ENCODE measurements at regions not wholly inside any gene's neighbourhood (a gene's known extent, or its start where the extent isn't known, plus 50 kb on each side); places are given as distances from the start of the nearest gene placed in this dataset.

DNA sequence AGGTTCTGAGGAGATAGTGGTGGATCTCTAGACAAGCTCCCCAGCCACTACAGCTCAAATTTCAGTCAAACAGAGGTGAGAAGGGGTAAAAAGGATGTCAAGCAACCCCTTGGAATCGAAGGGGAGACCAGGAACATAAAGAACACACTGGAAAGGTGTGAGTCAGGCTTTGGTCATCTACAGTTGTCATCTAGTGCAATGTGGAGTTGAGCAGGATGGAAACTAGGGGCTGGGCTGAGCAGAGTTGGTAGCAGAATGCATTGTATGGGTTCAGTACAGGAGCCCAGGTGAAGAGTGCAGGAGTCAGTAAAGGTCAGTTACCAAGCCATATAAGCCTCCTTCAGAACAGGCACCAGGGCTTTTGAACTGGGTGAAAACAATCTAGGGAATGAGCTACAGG is 52.7 kb upstream of the VAV3 start (continued):
- no peak for TF ChIP-seq CHD7 (IDR thresholded peaks at IDR 0.05; ENCODE audit: insufficient replicate concordance, low read length)
- no peak for TF ChIP-seq CBX8 (IDR thresholded peaks at IDR 0.05; ENCODE audit: borderline replicate concordance, low read depth, low read length)
- no peak for TF ChIP-seq KDM4A (IDR thresholded peaks at IDR 0.05; ENCODE audit: low read depth, low read length, severe bottlenecking)
- no peak for TF ChIP-seq TAF1 (IDR thresholded peaks at IDR 0.05; ENCODE audit: low read depth, low read length)
- TF ChIP-seq EGR1 (IDR thresholded peaks at IDR 0.05; ENCODE audit: borderline replicate concordance, low read depth, low read length) = no peak
- TF ChIP-seq SP4 (IDR thresholded peaks at IDR 0.05; ENCODE audit: low read length) = no peak
- TF ChIP-seq PHF8 (conservative IDR thresholded peaks at IDR 0.05; ENCODE audit: low read depth, low read length) = no peak
- no peak for TF ChIP-seq CHD1 (IDR thresholded peaks at IDR 0.05; ENCODE audit: low read depth, low read length)
- TF ChIP-seq ZNF274 (IDR thresholded peaks at IDR 0.05; ENCODE audit: borderline replicate concordance, extremely low read depth, low read length) = no peak
- TF ChIP-seq TEAD4 (IDR thresholded peaks at IDR 0.05; ENCODE audit: low read depth, low read length) = no peak
- TF ChIP-seq POLR2A (IDR thresholded peaks at IDR 0.05; ENCODE audit: control extremely low read depth in 1 of 2, low read depth in 2 of 2, low read length in 2 of 2) = no peak
- TF ChIP-seq JUN (IDR thresholded peaks at IDR 0.05; ENCODE audit: low read depth, low read length) = no peak
